T-helper 1 cell treated with Interleukin-12 subunit alpha and Interleukin-12 subunit beta and Interleukin-4 antibody, amounts not matched to agents 30 μg/mL and 1 μg/mL, for 36 hours (primary cell): ENCODE measurements at regions not wholly inside any gene's neighbourhood (a gene's known extent, or its start where the extent isn't known, plus 50 kb on each side); places are given as distances from the start of the nearest gene placed in this dataset.

ENCODE experiments used
- H3K27ac Mint-ChIP-seq: one replicate; pipeline ENCODE4 v1.8.0; 2021; ENCODE audit warnings: mild to moderate bottlenecking, mixed read lengths
- H3K27me3 Mint-ChIP-seq: one replicate; pipeline ENCODE4 v1.8.0; 2021; ENCODE audit warnings: low read depth, mixed read lengths
- H3K36me3 Mint-ChIP-seq: one replicate; pipeline ENCODE4 v1.8.0; 2021; ENCODE audit warnings: low read depth, mixed read lengths
- H3K4me1 Mint-ChIP-seq: one replicate; pipeline ENCODE4 v1.8.0; 2021; ENCODE audit warnings: low read depth, mixed read lengths
- H3K4me3 Mint-ChIP-seq: one replicate; pipeline ENCODE4 v1.8.0; 2021; ENCODE audit warnings: mild to moderate bottlenecking, moderate library complexity, mixed read lengths
- H3K9me3 Mint-ChIP-seq: one replicate; pipeline ENCODE4 v1.8.0; 2021; ENCODE audit warnings: mixed read lengths

DNA sequence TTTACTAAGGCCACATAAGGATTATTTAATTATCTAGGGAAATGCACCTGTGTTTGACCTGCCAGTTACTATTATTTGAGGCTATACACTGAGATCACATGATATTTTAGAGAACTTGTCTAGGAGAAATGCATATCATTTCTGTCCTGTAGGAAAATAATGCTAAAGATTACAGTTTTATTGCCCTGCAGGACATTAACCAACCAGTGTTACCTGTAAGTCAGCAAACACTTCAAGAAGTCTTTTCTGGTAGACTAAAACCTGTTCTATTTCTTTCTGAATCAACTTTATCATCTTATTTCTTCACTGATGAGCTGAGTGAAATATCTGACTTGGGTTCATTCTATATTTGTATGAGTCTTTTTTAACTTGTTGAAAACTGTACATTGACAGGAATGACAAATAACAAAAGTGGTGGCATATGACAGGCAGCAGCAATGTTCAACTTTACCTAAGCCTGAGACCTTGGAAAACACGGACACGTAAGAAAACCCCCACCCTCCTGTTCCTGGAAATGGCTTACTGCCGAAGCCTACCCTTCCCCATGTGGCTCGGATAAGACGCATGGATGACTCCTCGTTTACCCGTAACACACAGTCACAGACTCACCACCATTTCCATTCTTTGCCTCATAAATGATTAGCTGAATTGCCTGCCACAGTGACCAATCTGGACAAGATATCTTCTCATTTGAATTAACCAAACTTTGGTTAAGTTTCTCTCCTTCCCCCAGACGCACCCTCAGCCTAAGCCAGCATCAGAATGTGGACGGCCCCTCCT, 118.0 kb upstream of the CD93 start:
- no peak overlapping the region for H3K27ac Mint-ChIP-seq
- H3K9me3 Mint-ChIP-seq: no peaks in the 10 kb centered on the region
- H3K4me1 Mint-ChIP-seq: no peaks in the 10 kb centered on the region
- H3K4me3 Mint-ChIP-seq: no peak overlapping the region
- no peaks in the 10 kb centered on the region for H3K36me3 Mint-ChIP-seq
- peaks cover under 1% of the 10 kb centered on the region for H3K27me3 Mint-ChIP-seq

DNA sequence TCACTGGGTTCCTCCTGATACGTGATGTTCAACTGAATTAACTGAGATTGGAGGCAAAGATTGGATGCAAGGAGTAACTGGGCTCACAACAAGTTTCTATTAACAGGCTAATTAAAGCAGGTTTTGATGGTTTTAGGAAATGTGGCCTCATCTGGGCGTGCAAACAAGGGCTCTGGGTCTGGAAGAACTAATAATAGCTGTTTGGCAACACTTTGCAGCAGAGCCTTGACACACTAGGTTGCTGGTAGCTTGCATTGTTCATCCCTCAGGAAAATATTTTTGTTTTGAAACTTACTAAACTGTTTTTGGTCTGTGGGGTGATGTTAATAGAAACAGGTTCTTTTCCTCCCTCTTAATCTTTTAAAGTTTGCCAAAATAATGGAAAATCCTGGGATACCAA, 117.2 kb upstream of the CD93 start:
- Mint-ChIP-seq H3K4me1 (no peaks in the 10 kb centered on the region), H3K27ac (no peak overlapping the region), H3K36me3 (no peaks in the 10 kb centered on the region), H3K27me3 (peaks cover 6% of the 10 kb centered on the region), H3K4me3 (no peak overlapping the region), H3K9me3 (no peaks in the 10 kb centered on the region)

DNA sequence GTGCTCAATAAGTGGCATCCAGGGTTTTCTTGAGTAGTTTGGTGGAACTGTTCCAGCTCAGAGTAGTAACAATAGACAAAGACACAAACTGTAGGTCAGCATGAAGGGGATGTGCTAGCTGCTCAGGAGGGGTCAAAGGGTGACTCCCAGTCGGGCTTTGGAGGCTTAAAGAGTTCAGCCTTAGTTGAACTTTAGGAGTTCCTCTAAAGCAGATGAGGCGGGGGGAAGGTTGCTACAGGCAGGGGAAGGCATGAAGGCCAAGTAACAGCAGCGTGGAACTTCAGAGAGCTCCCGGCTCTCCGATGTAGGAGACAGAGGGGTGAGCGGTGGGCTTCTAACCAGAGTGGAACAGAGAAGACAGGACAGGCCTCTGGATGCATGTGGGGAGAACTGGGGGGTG, 115.5 kb upstream of the CD93 start:
- H3K4me1 Mint-ChIP-seq: no peaks in the 10 kb centered on the region
- H3K27ac Mint-ChIP-seq: no peak overlapping the region
- no peak overlapping the region for H3K4me3 Mint-ChIP-seq
- H3K36me3 Mint-ChIP-seq: no peaks in the 10 kb centered on the region
- H3K9me3 Mint-ChIP-seq: no peaks in the 10 kb centered on the region
- H3K27me3 Mint-ChIP-seq: peaks cover 19% of the 10 kb centered on the region

DNA sequence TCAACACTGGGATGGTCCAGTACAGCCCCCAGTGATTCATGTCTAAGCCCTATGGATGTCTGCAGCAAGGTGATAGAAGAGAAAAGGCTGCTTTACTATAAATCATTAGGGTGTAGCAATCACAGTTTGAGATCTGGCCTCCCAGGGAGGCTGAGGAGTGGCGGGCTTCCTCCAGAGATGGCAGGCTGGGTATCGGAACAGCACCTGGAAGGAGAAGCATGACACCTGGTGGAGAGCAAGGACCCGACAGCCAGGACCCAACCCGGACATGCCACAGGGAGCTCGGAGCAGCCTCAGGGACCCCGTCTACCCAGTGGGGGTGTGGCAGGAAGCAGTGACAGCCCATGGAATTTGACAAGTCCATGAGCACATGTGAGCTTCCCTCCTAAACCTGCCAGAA, 114.8 kb upstream of the CD93 start:
- H3K27me3 Mint-ChIP-seq: peaks cover 19% of the 10 kb centered on the region
- no peaks in the 10 kb centered on the region for H3K9me3 Mint-ChIP-seq
- no peak overlapping the region for H3K27ac Mint-ChIP-seq
- H3K4me3 Mint-ChIP-seq: no peak overlapping the region
- H3K4me1 Mint-ChIP-seq: no peaks in the 10 kb centered on the region
- H3K36me3 Mint-ChIP-seq: no peaks in the 10 kb centered on the region

DNA sequence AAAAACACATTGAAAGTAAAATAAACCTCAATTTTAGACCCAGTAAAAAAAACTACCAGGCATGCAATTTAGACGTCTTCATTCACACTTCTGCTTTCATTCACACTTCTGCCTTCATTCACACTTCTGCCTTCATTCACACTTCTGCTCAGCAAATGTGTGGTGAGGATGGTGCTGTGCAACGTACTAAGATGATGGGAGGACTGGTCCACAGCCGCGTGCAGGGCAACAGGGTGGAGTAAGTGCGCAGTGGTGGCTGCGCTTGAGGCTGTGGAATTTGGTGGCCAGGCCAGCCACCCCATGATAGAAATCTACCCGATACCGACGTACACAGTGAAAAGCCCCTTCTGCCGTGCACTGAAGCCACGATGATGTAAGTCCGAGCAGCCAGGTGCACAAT, 114.3 kb upstream of the CD93 start:
- H3K4me3 Mint-ChIP-seq: no peak overlapping the region
- H3K9me3 Mint-ChIP-seq: no peaks in the 10 kb centered on the region
- H3K36me3 Mint-ChIP-seq: no peaks in the 10 kb centered on the region
- no peaks in the 10 kb centered on the region for H3K4me1 Mint-ChIP-seq
- peaks cover 19% of the 10 kb centered on the region for H3K27me3 Mint-ChIP-seq
- no peak overlapping the region for H3K27ac Mint-ChIP-seq

DNA sequence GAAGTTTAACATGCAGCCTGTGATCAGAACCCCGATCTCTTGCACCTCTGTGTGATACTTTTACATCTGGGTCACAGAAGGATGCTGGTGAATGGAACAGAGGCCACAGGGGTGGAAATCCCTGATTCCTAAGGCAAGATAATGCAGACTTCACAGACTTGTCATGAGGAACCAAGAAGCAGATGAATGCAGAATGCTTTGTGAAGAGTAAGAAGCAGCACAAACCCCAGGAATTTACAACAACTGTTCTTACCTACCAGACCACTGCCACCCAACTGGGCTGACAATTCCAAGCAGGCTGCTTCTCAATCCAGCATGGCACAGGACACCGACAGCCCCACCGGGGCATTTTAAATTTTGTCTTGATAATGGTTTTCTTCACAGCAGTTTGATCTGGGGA, 113.2 kb upstream of the CD93 start:
- Mint-ChIP-seq H3K27ac (no peak overlapping the region), H3K4me3 (no peak overlapping the region), H3K9me3 (no peaks in the 10 kb centered on the region), H3K36me3 (no peaks in the 10 kb centered on the region), H3K27me3 (peaks cover 21% of the 10 kb centered on the region), H3K4me1 (no peaks in the 10 kb centered on the region)

DNA sequence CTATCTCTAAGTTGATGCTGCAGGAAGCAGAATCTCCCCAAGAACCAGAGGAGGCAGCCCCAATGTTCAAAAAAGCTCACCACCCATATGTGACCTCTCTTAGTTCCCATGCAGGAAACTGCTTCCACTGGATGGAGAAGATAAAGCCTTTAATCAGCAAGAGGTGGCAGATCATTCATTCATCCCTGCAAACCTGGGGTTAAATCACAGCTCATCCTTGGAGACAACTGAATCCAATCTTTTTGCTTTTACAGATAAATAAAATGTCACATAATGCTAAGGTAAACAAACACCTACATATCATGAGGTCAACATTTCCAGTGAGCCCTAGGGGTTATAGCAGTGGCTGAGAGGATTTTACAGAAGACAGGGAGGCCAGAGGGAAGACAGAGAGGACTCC, 112.7 kb upstream of the CD93 start:
- Mint-ChIP-seq H3K4me1 (no peaks in the 10 kb centered on the region), H3K27me3 (peaks cover 22% of the 10 kb centered on the region), H3K36me3 (no peaks in the 10 kb centered on the region), H3K9me3 (no peaks in the 10 kb centered on the region), H3K27ac (no peak overlapping the region), H3K4me3 (no peak overlapping the region)

DNA sequence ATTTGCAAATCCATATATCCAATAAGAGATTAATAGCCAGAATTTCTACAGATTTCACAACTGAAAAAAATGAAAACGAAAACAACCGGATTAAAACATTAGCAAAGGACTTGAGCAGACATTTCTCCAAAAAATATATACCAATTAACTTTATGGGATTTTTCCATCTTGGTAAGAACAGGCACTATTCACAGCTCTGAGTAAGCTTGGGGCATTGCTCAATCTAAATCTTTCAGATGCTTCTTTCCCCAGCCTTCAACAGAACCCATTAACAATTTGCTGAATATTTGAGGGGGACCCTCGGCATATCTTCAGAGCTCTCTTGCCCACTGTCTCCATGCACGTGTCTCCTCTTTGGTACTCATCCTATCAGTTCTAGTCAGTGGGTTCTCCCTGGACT, 111.7 kb upstream of the CD93 start:
- no peaks in the 10 kb centered on the region for H3K4me1 Mint-ChIP-seq
- H3K4me3 Mint-ChIP-seq: no peak overlapping the region
- H3K36me3 Mint-ChIP-seq: no peaks in the 10 kb centered on the region
- no peaks in the 10 kb centered on the region for H3K9me3 Mint-ChIP-seq
- peaks cover 22% of the 10 kb centered on the region for H3K27me3 Mint-ChIP-seq
- no peak overlapping the region for H3K27ac Mint-ChIP-seq

DNA sequence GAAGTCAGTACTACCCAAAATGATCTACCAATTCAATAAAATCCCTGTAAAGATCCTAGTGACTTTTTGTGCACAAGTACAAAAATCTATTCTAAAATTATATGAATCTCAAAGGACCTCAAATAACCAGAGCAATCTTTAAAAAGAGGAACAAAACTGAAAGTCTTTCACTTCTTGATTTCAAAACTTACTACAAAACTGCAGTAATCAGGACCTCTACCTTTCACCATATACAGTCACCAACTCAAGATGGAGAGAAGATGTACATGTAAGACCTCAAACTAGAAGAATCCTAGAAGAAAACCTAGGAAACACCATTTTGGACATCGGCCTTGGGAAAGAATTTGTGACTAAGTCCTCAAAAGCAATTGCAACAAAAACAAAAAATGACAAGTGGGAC, 109.5 kb upstream of the CD93 start:
- Mint-ChIP-seq H3K27ac (no peak overlapping the region), H3K27me3 (peaks cover 22% of the 10 kb centered on the region)

DNA sequence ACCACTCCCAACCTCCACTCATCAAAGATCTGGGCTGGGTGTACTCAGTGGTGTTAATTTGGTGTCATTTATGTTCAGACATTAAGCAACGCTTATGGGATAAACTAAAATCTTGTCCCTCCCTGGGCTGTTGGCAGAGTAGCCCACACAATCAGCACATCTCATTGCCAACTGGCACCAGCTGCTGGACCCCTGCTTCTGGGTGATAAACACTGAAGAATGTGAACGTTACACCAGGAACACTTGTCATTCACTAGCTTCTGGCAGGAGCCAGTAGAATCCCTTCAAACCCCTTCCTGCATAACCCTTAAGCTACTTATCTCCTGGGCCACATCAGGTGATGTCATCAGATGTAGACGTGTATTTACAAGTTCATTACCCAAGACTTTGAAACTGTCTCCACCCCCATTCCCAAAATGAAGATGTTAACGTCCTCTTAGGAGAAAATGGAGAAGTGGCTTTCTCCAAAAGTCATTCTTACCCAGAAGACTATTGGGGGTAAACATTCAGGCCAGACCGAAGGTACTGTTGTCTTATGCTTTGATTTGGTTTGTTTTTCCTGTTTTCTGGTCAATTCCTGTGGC, 107.8 kb upstream of the CD93 start:
- Mint-ChIP-seq H3K27ac (no peak overlapping the region), H3K27me3 (peaks cover 19% of the 10 kb centered on the region)

More for the DNA sequence above, 109.5 kb upstream of the CD93 start:
- H3K4me3 Mint-ChIP-seq: no peak overlapping the region
- no peaks in the 10 kb centered on the region for H3K9me3 Mint-ChIP-seq
- no peaks in the 10 kb centered on the region for H3K4me1 Mint-ChIP-seq
- no peaks in the 10 kb centered on the region for H3K36me3 Mint-ChIP-seq

DNA sequence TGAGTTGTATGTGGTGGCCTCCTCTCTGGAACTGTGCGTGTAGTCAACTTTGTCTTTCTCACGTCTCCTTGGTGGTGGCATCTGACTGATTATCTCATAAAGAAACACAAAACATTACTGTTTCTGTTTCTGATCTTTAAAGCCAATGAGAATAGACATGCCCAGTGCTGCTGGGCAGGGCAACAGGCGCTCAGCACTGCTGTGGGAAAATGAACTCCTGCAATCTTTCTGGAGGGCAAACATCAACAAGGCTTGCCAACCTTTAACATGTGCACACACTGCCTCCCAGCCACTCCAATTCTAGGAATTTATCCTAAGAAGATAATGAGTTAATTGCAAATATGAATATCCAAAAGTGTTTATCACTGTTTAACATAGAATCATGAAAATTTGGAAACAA, 106.3 kb upstream of the CD93 start:
- no peaks in the 10 kb centered on the region for H3K9me3 Mint-ChIP-seq
- H3K27ac Mint-ChIP-seq: no peak overlapping the region
- peaks cover 10% of the 10 kb centered on the region for H3K27me3 Mint-ChIP-seq
- no peaks in the 10 kb centered on the region for H3K4me1 Mint-ChIP-seq
- no peaks in the 10 kb centered on the region for H3K36me3 Mint-ChIP-seq
- no peak overlapping the region for H3K4me3 Mint-ChIP-seq

More for the DNA sequence above, 107.8 kb upstream of the CD93 start:
- H3K4me3 Mint-ChIP-seq: no peak overlapping the region
- no peaks in the 10 kb centered on the region for H3K9me3 Mint-ChIP-seq
- no peaks in the 10 kb centered on the region for H3K4me1 Mint-ChIP-seq
- H3K36me3 Mint-ChIP-seq: no peaks in the 10 kb centered on the region

DNA sequence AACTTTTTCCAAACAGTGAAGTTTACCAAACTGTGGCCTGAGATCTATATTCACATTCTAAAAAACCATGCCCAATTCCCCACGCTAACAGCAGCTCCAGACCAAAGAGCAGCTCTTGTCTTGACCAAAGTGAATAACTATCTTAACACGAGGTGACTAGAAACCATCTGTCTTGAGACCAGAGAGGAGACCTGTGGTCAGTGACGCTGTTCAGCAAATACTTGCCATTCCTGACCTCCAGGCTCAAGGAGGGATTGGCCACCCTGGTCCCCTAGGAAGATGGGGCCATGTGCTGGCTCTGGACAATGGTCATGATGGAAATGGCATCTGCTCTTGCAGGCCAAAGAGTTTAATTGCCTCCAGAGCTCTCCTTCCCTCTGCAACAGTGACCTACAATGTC, 104.4 kb upstream of the CD93 start:
- peaks cover 3% of the 10 kb centered on the region for H3K27me3 Mint-ChIP-seq
- no peaks in the 10 kb centered on the region for H3K4me1 Mint-ChIP-seq
- H3K36me3 Mint-ChIP-seq: no peaks in the 10 kb centered on the region
- H3K9me3 Mint-ChIP-seq: no peaks in the 10 kb centered on the region
- no peak overlapping the region for H3K4me3 Mint-ChIP-seq
- H3K27ac Mint-ChIP-seq: no peak overlapping the region

DNA sequence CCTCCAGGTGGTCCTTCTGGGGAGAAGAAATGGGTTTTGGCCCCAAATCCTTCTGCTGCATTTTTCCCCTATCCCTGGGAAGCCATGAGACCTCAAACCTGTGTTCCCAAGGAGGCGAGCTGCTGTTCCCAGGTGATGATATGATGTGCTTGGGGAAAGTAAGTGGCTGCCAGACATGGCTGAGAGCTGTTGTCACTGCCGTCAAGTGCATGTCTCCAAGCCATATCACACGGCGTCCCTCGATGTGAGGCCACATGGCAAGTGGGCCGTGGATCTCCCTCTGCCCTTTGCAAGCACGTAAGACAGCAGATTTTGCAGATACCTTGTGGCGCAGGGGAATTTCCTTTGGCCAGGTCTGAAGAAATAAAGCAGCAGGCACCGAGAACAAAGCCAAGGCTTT, 103.7 kb upstream of the CD93 start:
- no peaks in the 10 kb centered on the region for H3K36me3 Mint-ChIP-seq
- H3K9me3 Mint-ChIP-seq: no peaks in the 10 kb centered on the region
- no peaks in the 10 kb centered on the region for H3K4me1 Mint-ChIP-seq
- H3K27ac Mint-ChIP-seq: no peak overlapping the region
- H3K27me3 Mint-ChIP-seq: peaks cover 4% of the 10 kb centered on the region
- no peak overlapping the region for H3K4me3 Mint-ChIP-seq

DNA sequence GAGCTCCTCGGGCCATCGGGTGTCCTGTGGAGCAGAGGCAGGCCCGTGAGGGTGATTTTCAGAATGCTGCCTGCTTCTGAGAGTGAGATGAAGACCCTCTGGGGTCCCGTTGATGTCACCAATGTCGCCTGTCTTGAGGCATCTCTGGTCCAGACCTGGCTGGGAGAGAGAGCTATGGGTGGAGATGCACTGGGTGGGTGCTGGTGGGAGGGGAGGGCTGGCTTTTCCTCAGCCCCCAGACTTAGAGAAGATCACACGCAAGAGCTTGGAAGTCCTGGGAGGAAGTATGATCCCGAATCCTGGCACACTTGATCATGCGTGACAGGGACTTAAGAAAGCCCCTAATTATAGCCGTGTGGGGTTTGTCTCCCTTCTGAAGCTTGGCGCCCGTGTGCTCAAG, 103.2 kb upstream of the CD93 start:
- no peaks in the 10 kb centered on the region for H3K4me1 Mint-ChIP-seq
- H3K36me3 Mint-ChIP-seq: no peaks in the 10 kb centered on the region
- H3K9me3 Mint-ChIP-seq: no peaks in the 10 kb centered on the region
- no peak overlapping the region for H3K4me3 Mint-ChIP-seq
- H3K27me3 Mint-ChIP-seq: peaks cover 6% of the 10 kb centered on the region
- no peak overlapping the region for H3K27ac Mint-ChIP-seq

DNA sequence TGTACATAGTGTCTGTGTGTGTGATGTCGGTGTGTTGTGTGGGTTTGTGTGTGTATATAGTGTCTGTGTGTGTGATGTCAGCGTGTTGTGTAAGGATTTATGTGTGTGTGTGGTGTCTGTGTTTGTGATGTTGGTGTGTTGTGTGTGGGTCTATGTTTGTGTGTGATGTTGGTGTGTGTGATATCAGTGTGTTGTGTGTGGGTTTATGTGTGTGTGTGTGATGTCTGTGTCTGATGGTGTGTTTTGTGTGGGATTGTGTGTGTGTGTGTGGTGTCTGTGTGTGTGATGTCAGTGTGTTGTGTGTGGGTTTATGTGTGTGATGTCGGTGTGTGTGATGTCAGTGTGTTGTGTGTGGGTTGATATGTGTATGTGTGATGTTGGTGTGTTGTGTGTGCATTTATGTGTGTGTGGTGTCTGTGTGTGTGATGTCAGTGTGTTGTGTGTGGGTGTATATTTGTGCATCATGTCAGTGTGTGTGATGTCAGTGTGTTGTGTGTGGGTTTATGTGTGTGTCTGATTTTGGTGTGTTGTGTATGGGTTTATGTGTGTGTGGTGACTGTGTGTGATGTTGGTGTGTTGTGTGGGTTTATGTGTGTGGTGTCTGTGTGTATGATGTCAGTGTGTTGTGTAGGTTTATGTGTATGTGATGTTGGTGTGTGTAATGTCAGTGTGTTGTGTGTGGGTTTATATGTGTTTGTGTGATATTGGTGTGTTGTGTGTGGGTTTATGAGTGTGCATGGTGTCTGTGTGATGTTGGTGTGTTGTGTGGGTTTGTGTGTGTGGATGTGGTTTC, 102.4 kb upstream of the CD93 start:
- Mint-ChIP-seq H3K27ac (no peak overlapping the region), H3K27me3 (peaks cover 9% of the 10 kb centered on the region), H3K9me3 (no peaks in the 10 kb centered on the region), H3K4me3 (no peak overlapping the region), H3K4me1 (no peaks in the 10 kb centered on the region), H3K36me3 (no peaks in the 10 kb centered on the region)
